NCI-H2227 treated with DMSO at 0.1 percent for 48 hours (cell line): ENCODE measurements at regions not wholly inside any gene's neighbourhood (a gene's known extent, or its start where the extent isn't known, plus 50 kb on each side); places are given as distances from the start of the nearest gene placed in this dataset.

Experiments
- DNase-seq: peaks from one replicate; lab custom pipeline; 2025; lab: John Stamatoyannopoulos, UW

GRCh38 chr22:47298017-47298785 lies 535.8 kb downstream of the TBC1D22A start:
- DNase-seq = no peak

GRCh38 chr22:47297261-47298016 lies 535.0 kb downstream of the TBC1D22A start:
- no peak for DNase-seq

DNA sequence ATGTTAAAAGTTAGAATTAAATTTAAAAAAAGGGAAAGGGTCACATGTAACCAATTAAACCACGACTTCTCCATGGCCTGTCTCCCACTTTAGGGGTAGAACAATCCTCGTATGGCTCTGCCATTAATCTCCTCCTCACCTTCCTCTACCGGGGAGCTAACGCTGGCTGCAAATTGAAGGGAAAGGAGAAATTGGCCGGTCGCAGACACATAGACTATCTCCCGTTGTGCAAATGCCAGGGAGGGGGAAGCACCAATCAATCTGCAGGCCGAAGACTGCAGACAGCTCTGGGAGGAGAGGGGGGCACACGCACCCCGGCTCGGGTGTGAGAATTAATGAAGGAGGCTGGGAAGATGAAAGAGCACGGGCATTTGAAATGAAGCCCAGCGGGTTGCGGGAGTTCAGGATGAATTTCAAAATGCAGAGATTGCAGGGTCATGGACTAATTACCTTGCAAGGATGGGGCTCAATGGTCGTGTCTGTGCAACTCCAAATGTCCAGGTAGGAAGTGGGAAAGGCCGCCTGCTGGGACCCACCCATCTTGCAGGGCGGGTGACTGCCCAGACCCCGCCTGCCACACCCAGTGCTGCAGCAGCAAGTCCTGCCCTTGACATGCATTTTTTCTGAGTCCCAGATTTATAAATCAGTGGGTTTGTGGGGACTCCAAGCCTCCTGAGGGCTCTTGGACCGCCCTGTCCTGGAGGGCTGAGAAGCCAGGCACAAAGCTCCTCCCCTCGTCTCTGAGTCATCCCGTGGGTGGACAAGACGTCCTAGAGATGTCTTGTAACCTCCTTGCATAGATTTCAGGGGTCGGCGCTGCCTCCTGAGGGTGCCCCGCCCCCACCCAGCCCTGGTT lies 534.2 kb downstream of the TBC1D22A start:
- DNase-seq = no peak

GRCh38 chr22:47295982-47296381 lies 533.5 kb downstream of the TBC1D22A start:
- no peak for DNase-seq

DNA sequence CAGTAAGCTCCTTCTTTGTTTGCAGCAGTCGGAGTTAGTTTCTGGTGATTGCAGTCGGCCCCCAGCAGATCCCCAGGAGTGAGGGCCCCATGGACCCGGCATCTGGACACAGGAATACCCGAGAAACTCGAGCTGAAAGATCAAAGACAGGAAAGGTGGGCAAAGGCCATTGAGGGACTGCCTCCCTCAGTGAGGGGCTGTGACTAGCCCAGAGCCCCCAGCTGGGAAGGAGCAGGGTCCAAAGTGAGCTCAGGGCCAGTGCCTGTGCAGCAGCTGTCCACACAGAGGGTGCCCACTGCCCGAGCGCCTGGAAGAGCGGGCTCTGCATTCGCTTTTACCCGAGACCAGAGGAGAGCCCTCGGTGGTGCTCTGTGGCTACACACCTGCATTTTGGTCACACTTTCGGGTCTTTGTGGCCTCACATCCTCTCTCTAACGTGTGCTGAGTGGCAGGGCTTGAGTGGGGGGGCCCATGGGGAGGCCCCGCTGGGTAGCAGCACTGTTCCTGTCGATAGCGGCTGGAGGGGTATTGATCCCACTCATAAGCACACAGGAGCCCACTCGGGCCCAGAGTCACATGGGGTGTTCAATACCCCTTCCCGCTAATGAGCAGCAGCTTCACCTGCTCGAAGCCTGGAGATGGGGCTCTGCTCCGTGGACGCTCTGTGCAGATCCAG lies 532.9 kb downstream of the TBC1D22A start:
- DNase-seq = no peak

DNA sequence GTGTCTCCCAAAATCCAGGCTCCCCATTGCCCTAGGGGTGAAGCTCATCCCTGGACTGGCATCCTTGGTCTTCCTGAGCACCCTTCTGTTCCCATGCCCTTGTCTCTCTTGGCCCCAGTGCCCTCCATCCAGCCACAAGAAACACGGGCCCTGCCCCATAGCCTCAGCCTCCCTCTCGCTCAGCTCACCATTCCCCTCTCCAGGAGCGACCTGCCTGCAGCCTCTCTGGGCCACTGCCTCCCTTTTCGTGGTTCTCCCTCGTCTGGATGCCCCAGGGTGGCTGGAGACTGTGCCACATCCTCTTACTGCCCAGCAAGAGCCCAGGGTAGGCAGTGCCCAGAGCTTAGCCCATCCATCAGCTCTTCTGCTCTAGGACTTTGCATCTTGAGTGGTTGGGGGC lies 532.1 kb downstream of the TBC1D22A start:
- no peak for DNase-seq

DNA sequence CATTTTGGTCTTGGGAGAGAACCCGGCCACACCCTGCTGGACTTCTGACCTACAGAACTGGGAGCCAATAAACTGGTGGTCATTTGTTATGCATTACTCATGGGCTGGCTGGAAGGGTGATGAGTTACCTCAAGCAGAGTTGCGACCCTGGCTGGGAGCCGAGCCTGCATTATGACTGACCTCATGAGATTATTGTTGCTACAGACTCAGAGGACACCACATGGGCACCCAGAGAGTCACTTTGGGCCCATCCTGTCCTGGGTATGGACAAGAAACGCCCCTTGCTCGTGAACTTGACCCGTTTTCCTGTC lies 531.7 kb downstream of the TBC1D22A start:
- DNase-seq = no peak

DNA sequence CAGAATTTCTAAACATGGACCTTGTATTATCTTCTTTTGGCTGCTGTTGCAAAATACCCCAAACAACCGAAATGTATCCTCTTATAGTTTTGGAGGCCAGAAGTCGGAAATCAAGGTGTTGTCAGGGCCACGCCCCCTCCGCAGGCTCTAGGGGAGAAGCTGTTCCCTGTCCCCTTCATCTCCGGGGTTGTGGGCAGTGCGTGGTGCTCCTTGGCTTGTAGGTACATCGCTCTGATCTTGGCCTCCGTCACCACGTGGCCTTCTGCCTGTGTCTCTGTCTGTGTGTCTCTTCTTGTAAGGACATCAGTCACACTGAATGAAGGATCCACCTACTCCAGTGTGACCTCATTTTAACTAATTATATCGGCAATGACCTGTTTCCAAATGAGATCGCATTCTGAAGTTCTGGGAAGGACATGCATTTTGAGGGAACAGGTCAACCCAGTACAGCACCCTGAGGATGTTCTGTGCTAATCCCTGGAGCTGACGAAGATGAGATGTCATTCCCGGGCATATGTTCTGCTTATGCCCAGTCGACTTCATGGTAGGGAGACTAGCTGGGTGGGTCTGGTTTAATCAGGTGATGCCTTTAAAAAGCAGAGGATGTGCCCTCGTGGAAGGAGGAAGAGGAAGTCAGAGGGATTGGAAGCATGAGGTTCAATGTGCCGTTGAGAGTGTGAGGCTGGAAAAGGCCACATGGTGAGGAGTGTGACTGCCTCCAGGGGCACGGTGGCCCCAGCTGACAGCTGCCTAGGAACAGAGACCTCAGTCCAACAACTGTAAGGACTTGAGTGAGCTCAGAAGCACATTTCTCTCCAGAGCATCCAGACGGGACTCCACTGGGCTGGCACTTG lies 531.1 kb downstream of the TBC1D22A start:
- DNase-seq = no peak

DNA sequence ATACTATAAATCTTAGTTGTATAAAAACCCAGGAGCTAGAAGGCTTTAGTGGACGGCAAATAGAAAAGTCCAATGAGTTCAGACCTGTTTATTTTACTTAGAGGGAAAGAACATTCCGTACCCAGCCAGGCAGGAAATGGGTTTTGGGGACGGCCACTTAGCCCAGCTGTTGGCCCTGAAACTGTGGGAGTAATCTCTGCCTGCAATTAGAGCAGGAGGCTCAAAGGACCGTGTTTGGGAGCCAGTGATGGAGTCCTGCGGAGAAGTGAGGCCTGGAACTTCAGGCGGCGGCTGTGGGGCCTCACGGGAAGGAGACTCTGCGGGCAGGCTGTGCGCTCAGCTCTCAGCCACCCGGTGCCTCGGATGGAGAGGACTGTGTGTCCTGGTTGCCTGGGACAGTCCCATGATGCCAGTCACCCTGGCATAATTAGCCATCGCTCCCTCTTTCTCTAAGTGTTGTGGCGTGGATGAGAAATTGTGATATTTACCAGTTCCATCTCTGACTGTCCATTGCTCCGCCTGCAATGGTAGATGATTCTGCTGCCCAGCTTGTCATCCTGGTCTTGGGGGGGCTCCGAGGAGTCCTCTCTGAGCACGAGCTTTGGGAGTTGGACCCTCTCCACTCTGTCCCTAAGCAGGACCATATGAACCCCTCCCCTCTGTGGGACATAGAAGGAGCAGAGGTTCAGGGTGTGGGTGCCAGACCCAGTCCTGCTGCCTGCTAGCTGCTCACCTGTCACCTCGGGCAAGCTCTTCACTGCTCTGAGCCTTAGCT lies 530.3 kb downstream of the TBC1D22A start:
- DNase-seq = no peak

GRCh38 chr22:47291565-47292495 lies 529.4 kb downstream of the TBC1D22A start:
- DNase-seq = no peak

GRCh38 chr22:47290706-47291430 lies 528.4 kb downstream of the TBC1D22A start:
- DNase-seq = no peak

- DNase-seq = no peak
Measured at GRCh38 chr22:47289336-47289985, 527.0 kb downstream of the TBC1D22A start.

DNA sequence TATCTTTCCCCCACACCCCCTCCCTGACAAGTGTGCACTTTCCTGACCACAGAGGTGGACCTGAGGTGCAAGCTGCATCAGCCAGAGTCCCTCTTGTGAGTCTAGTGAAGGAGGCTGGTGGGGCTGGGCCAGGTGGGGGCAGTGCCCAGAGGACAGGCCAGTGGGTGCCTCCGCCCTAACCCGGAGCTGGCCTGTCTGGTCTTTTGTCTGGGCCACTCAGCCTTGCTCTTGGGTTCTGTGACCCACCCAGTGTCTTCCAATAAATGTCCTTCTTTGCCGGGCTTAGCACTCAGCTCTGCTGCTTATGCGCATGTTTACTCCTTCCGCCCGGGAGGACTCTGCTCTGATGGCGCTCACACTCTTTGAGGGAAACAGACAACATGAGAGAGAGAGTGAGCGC lies 526.2 kb downstream of the TBC1D22A start:
- no peak for DNase-seq

DNA sequence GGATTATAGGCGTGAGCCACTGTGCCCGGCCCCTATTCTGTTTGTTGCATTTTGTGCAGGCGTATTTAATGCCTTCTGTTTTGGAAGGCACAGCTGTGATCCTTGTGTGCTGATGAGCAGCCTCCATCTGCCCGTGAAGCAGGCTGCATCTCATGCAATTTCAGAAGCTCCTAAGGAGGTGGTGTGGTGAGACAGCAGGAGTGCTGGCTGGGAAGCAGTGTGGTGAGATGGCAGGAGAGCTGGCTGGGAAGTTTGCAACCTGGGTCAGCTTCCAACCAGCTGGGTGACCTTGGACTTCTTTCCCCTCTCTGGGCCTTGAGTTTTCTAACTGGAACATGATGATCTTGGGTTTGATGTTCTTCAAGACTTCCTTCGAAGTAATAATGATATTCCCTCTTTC lies 525.1 kb downstream of the TBC1D22A start:
- no peak for DNase-seq

DNA sequence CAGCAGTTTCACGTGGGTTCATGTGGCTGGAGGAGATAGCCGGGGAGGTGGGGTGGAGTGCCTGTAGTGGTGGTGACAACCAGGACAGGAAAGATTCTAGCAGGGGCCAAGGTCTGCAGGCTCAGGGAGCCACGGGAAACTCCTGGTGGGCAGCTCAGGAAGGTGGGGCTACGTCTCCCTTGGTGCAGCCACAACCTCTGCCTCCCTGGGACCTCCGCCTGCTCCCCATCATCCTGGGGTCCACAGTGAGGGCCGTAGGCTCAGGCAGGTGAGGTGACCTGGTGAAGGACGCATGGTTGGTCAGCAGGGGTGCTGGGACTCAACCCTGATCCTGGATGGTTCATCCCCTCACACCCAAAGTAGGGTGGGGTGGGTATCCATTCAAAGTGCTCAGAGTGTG lies 524.1 kb downstream of the TBC1D22A start:
- DNase-seq = no peak

GRCh38 chr22:47285981-47286380 lies 523.5 kb downstream of the TBC1D22A start:
- no peak for DNase-seq

- DNase-seq = no peak
Measured at GRCh38 chr22:47284822-47285221, 522.4 kb downstream of the TBC1D22A start.

- DNase-seq = no peak
Measured at GRCh38 chr22:47284360-47284759, 521.9 kb downstream of the TBC1D22A start.
